NCI-H748 treated with DMSO at 0.1 percent for 48 hours (cell line): ENCODE measurements at regions not wholly inside any gene's neighbourhood (a gene's known extent, or its start where the extent isn't known, plus 50 kb on each side); places are given as distances from the start of the nearest gene placed in this dataset.

Experiments used
- DNase-seq: peaks from one replicate; lab custom pipeline; 2025; lab: John Stamatoyannopoulos, UW

- no peak for DNase-seq
Observed at GRCh38 chr16:9412915-9413264, 321.4 kb downstream of the HAPSTR1 start.

GRCh38 chr16:9415545-9415944, 324.1 kb downstream of the HAPSTR1 start:
- no peak for DNase-seq

DNA sequence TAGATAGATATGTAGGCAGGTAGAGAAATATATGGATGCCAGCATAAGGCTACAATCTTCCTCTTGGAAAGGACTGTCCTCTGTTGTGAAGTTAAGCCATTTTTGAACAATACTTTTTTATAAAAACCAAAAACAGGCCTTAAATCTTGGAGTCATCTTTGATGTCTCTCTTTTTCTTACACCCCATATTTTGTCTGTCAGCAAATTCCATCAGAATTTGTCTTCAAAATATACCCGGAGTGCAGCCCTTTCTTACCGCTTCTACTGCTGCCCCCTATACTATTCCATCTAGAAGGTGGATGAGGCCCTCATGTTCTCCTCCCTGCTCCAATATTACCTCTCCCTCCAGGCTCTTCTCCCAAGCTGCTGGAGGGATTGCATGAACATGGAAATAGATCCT, 326.5 kb downstream of the HAPSTR1 start:
- no peak for DNase-seq

- no peak for DNase-seq
Observed at GRCh38 chr16:9419161-9419560, 327.7 kb downstream of the HAPSTR1 start.

DNA sequence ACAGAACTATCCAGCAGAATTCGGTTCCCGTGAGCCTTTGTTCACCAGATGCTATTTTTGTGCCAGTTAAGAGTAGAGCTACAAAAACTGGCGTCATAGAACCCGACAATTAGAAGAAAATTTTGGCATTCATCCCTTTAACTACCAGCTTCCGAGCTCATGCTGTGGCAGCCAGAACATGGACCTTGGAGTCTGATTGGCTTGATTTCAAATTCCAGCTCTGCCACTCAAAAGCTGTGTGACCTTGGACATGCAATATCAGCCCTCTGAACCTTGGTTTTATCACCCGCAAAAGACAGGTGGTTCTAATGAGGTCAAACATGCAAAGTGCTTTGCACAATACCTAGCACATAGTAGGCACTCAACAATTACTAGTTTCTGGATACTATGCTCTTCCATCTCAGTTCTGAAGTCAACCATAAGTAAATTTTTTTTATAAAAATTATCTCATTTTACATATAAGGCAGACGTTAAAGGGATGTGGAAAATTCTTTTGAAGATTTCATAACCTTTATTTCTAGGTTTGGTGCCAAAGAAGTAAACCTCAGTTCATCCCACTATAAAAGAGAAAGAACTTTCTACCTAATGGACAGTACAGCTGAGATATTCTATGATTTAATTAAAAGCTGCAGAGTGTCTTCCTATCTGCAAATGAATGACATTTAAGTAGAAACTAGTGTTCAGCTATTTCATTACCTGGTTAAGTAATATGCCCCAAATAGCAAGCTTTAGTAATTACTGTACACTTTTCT, 331.5 kb downstream of the HAPSTR1 start:
- no peak for DNase-seq

DNA sequence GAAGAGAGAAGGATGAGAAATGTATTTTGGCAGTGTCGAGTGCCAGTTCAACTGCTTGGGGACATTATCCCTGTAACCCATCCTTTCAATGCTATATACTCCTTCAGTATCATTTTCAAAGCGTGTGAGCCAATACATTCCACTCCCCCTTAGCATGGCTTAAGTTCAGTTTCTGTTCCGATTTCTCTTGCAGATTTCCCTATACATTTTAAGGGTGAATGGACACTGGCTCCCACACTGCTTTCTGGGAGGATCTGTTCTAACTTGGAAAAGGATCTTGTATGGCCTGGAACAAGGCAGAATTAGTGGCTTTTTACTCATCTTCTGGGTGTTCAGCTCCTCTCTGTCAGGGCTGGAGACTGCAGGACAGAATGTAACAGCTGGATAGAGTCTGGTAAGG, 333.8 kb downstream of the HAPSTR1 start:
- DNase-seq = no peak

DNA sequence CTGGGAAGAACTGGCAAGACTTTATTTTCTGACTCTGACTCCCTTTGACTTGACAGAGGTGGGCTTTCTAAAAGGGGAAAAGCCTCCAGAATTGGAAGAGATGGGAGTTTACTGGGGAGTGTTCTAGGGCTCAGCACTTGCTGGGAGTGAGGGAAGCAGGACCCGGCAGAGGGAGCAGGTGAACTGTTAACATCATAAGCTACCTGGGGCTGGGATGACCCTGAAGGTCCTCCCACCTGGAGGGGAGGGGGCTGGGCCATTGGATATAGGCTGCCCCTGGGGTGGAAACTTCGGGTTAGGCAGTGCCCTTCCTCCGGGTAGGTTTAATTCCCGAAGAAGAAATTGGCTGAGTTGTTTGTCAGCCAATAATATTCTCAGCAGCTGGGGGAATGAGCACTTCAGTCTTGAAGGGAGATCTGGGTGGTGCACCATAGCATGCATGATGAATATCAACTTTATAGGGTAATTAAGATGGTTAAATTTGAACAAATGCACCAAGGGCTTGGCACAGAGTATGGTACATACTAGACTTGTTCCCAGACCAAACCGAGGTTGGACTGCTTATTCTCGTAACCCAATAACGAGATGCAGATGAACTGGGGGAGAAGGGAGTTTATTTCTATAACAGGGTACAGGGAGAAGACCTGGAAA, 337.0 kb downstream of the HAPSTR1 start:
- DNase-seq = no peak

DNA sequence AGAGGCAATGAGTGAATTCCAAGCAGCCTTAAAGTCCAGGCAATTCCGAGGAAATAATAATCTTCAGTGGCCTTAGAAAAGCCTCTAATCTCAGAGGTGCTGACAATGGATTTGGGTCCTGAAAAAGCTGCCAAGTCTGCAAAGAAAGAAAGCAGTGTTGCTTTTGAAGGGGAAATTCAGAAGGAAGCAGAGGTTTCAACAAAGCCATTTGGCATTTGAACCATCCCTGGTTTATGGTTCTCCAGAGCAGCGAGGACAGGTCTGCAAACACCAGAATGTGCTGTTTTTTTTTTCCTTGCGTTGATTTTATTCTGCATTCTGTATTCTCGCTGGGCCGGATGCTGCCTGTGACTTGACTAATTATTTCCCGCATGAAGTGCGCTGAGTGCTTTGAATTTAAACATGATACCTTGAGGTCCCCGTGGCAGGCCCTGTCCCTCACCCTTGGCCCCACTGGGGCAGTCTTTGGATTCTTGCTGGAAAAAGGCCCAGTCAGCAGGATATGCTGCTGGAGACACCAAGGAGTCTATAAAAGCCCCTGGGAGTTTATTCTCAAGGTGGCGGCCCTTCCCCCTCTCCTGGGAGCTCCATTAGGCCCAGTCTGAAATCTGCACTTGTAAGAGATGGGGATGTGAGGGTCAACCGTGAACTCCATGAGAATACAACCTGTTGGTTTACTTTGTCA, 338.3 kb downstream of the HAPSTR1 start:
- no peak for DNase-seq

DNA sequence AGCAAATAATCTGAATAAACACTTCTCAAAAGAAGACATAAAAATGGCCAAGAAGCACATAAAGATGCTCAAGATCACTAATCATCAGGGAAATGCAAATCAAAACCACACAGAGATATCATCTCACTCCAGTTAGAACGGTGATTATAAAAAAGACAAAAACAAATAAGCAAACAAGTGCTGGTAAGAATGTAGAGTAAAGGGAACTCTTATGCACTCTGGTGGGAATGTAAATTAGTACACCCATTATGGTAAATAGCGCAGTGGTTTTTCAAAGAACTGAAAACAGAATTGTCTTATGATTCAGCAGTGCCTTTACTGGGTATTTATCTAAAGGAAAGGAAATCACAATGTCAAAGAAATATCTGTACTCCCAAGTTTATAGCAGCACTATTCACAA, 343.2 kb downstream of the HAPSTR1 start:
- DNase-seq = no peak

GRCh38 chr16:9436175-9436574, 344.7 kb downstream of the HAPSTR1 start:
- no peak for DNase-seq

GRCh38 chr16:9437115-9437514, 345.7 kb downstream of the HAPSTR1 start:
- no peak for DNase-seq

- DNase-seq = no peak
Observed at GRCh38 chr16:9438991-9439390, 347.5 kb downstream of the HAPSTR1 start.

DNA sequence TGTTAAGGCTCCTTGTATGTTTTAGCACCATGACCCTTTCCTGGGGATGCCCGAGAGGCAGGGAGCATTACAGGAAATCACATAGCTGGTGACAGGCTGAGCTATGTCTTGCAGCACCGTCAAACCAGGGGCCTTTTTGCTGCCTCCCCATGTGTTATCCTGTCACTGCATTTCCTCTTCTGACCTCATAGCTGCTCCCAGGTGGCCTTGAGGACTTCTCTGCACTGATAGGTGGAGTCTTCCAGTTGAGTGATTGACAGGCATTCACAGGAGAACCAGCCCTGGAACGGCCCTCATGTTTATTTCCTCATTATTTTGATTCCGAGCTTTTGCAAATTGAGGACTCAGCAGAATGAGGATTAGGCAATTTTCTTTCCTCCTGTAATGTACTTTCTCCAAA, 349.6 kb downstream of the HAPSTR1 start:
- no peak for DNase-seq

DNA sequence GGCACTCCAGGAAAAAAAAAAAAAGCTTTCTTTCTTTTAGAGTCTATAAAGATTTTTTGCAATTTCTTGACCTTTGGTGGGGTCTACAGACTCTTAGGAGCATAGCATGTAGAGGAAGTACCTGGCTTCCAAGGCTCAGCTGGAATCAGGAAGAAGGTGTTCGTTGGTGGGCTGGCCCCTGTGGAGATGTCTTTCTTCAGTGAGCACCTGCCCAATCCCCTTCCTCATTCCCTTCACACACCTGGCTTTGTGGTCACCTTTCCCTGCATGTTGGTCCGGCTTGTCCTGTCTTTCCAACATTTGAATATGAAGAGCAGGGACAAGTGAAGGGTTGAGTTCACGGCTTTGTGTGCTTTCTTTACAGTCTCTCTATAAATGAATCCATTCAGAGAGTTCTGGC, 352.4 kb downstream of the HAPSTR1 start:
- DNase-seq = no peak

- no peak for DNase-seq
Observed at GRCh38 chr16:9446471-9447194, 355.2 kb downstream of the HAPSTR1 start.

DNA sequence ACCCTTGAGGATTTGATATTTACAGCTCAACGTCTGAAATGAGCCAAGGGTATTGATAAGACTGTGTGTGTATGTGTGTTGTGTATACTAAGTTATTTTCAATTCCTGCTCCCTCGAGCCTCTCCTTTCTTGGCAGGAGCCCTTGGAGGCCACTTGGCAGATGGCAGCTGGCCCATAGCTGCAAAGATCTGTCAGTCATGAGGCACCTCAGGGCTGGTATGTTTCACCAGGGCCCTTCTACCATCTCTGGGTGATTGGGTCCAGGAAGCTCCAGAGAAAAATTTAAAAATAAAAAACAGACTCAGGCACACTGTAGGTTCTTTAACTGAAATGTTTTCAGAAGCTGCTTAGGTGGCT, 355.7 kb downstream of the HAPSTR1 start:
- DNase-seq = no peak

- DNase-seq = no peak
Observed at GRCh38 chr16:9447699-9448098, 356.3 kb downstream of the HAPSTR1 start.

DNA sequence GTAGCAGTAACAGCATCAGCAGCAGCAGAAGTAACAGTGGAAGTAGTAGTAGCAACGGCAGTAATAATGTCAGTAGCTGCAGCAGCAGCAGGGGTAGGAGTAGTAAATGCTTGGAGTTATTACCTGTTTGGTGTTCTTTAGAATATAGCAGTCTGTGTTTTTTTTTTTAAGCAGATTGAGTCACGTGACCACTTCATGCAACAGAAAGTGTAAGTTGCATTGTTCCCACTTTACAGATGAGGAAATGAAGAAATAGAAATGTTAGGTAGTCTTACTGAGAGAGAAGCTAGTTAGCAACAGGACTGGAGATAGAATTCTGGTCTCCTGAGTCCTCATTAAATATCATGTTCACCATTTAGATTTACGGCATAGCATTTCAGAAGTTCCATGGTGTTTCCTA, 358.2 kb downstream of the HAPSTR1 start:
- no peak for DNase-seq

DNA sequence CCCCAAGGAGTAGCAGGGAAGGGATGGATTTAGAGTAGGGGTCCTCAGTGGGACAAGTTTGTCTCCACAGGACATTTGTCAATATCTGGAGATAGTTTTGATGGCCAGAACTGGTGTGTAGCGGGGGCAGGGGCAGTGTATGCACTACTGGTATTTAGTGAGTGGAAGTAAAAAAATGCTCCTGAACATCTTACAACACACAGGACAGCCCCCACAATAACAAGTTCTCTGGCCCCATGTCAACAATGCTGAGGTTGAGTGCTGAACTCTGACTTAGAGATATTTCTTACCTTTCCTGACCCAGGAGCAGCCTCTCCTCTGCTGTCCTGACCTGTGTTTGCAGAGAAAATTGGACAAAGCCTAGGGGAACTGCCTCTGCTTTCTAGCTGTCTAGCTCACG, 365.8 kb downstream of the HAPSTR1 start:
- DNase-seq = no peak

DNA sequence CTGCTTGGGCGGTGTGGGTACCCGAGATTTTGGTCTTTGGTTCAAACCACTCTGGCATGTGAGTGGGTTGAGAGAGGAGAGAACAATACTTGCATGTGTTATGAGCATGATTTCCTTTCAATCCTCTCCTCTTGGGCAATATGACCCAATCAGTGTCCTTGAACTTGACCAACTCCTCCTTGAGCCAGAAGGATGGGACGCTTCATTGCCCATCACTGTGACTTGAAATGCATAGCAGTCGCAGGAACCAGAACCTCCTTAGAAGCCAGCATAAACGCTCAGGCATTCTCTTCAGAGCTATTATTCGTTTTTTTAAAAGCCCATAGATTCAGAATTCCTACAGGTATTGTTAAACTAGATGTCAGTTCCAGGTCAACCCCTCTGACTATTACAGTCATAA, 367.4 kb downstream of the HAPSTR1 start:
- DNase-seq = no peak

DNA sequence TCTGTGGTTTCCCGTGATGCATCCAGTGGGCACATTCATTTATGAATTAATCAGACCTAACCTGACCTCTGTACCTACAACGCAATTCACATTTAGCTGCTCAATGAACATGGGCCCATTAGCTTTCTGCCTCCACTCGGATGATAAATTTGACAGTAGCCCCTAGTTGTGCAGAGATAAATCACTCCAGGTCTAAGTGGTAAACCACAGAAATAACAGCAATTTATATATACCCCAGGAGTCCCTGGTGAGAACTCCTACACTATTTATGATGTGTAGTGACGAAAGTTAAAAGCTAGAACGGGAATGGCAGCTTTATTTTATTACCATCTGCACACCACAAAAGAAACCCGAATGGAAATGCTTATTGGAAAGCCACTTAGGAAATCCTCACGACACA, 371.5 kb downstream of the HAPSTR1 start:
- no peak for DNase-seq

- no peak for DNase-seq
Observed at GRCh38 chr16:9463461-9463860, 372.0 kb downstream of the HAPSTR1 start.

DNA sequence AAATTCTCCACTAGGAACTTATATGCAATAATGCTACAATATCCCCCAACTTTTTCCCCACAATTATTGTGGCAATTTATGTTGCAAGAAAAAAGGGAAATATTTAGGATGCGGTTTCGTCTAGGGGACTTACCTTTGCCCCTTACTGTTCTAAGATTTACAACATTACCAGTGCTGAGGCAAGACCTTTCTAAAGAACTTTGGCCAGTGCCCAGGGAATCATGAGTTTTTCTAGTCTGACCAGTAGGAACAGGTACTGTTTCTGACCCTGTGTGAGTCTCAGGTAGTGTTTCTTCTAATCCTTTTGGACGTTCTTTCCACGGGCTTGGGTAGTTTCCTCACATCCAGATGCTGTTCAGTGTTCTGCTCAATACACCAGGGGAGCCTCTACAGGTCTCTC, 373.7 kb downstream of the HAPSTR1 start:
- DNase-seq = no peak
